COR-L47 (cell line): ENCODE measurements at regions not wholly inside any gene's neighbourhood (a gene's known extent, or its start where the extent isn't known, plus 50 kb on each side); places are given as distances from the start of the nearest gene placed in this dataset.
A peak's percentile ranks its signal among the peaks of the same experiment; 100 is the strongest.

Source experiments
- DNase-seq: peaks from one replicate; lab custom pipeline; 2025; lab: John Stamatoyannopoulos, UW

DNA sequence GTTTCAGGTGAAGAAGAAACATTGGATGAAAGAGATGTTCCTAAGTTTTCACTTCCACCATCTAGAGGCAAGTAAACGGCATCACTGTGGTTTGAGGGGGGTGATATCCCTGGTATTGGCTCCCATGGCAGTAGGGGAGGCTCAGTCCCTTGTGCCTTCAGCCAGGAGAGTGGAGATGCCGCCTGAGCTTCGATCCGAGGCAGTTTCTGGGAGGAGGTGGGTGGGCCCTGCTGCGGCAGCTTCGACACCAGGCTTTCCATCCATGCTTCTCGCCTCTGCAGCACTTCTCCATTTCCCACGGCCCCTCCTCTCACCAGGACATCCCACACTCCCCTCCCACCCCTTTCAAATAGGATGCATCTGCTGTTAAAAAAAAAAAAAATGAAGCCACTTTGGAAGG is 258.3 kb downstream of the GADD45G start:
- DNase-seq, result no peak

GRCh38 chr9:89863837-89864236 is 259.0 kb downstream of the GADD45G start:
- peak; percentile 32 for DNase-seq

GRCh38 chr9:89864257-89864656 is 259.4 kb downstream of the GADD45G start:
- peak; percentile 15 for DNase-seq

DNA sequence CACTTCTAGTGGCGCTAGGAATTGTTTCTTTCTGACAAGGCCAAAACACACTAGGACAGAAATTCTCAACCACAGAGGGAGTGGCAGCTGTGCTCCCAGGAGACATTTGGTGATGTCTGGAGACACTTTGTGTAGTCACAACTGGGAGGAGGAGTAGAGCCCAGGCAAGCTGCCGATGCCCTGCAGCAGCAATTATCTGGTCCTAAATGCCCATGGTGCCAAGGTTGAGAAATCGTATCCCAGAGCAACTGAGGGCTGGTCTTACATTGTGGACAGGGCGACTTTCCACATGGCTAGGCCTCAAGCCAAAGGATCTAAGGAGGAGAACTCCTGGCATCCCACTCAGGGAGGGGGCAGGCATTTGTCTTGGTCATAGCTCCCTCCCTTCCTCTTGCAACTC is 259.9 kb downstream of the GADD45G start:
- no peak for DNase-seq

- DNase-seq, result no peak
Measured at GRCh38 chr9:89865357-89865756, 260.5 kb downstream of the GADD45G start.

DNA sequence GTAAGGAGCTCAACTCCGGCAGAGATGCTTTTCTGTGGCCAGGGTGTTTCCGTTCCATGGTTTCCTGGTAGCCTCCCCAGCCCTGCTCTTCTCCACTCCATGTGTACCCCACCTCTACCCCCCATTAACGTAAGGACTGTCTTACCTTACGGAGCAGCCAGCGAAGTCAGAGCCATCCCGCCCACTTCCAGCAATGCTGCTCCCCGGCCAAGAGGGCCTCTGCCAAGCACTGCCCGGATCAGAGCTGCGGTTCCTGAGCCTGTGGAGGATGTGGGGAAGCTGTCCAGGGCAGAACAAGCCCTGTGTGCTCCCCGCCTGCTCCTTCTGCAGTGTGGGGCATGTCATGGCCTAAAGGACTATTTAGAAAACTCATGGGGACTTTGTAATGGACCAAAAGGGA is 261.2 kb downstream of the GADD45G start:
- no peak for DNase-seq

DNA sequence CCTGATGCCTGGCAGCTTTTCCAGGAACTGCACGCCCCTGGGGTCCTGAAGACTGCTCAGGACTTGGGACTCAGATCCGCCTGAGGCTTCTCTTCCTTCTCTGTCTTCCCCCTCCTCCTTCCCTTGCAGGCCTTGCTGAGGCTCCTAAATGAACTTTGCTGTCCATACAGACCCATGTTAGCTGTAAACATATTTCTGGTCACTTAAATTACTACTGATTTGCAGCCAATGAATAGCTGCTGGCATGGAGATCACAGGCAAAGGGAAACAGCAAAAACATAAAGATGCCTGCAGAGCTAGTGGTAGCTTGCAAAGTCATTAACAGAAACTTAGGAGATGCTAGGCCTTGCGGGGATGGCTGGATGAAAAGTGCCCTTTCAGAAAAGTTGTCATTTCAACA is 261.9 kb downstream of the GADD45G start:
- no peak for DNase-seq

DNA sequence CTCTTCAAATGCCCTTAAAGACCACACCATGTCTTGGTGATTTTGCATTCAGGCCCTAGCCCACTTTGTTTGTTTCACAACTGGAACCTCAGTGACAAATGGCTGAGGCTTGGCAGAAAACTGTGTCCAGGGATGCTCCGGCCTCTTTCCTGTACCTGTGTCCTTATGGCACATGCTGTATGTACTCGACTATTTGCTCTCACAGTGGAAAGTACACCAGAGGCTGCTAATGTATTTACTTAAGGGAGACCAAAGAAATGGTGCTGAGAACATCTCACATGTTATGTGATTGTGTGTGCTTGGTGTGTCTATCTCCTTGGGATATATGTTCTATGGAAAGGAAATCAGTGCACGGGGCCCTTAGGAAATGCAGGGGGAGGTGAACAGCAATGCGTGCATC is 263.3 kb downstream of the GADD45G start:
- DNase-seq, result no peak

- no peak for DNase-seq
Measured at GRCh38 chr9:89869793-89870580, 265.2 kb downstream of the GADD45G start.

GRCh38 chr9:89871871-89872331 is 267.1 kb downstream of the GADD45G start:
- DNase-seq, result no peak

DNA sequence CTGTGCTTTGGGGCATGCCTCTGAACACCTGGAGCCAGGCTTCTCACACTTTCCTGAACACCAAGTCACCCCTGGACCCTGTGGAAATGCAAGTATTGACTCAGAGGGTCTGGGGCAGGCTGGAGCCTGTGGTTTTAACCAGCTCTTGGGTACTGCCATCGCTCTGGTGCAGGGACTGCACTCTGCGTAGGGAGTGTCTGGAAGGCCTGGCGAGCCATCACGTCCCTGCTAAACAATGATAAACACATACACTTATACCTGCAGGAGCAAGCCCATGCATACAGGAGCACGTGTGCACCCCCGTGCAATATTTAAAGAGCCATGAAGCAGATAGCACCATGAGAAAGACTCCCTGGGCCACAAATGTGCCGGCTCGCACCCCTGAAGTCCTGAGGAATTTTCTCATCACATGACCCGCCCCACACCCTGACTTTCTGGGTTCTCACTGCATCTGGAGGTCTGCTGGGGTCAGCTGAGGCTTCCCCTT is 267.7 kb downstream of the GADD45G start:
- DNase-seq, result no peak

DNA sequence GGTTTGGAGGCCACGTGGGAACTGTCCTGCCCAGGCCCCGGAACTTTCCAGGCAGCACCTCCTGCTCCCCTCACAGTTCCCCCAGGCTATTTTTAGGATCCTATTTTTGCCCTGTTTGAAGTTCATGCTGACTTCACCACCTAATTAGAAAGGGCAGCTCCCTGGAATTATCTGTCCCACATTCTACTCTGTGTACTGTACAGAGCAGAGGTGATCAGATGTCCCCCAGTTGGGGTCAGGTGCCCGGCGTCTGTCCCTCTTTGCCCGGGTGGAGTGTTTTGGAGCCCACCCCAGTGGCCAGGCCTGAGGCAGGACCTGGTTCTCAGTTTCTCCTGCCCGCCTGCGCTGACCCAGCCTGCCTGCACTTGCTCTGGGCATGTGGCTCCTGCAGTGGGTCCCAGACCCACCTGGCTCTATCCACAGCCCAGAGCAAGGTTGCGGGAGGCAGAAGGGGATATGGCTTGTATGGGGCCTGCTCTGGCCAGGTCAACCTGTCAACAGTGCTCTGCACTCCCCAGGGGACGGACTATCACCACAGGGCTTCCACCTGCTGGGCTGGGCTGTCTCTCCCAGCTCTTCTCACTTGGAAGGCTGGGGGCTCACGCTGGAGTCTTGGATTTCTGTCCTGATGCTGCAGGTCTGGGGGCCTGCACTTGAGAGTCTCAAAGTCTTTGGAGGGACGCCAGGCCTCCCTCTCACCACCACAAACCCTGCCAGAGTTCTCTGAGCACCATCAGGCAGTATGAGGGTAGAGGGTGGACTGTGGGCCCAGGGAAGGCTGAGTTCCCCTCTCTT is 268.3 kb downstream of the GADD45G start:
- DNase-seq, result no peak

DNA sequence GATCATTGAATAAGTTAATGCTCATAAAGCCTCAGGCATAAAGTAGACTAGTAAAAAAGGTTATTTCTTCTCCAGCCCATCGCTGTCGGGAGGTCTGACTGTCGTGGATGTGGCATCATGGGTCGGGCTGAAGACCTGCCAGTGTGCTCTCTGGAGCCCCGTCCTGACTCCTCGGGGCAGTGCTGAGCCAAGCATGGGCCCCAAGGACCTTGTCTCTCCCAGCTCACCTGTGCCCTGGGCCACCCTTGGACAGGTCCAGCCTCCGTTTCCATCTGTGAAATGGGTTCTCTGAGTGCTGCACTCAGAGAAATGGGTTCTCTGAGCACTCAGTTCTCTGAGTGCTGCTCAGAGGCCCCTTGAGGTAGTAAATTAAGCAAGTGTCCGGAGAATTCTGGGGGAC is 269.0 kb downstream of the GADD45G start:
- no peak for DNase-seq

GRCh38 chr9:89874351-89875321 is 269.8 kb downstream of the GADD45G start:
- peak; percentile 79 for DNase-seq

GRCh38 chr9:89877051-89878002 is 272.5 kb downstream of the GADD45G start:
- DNase-seq, result no peak

DNA sequence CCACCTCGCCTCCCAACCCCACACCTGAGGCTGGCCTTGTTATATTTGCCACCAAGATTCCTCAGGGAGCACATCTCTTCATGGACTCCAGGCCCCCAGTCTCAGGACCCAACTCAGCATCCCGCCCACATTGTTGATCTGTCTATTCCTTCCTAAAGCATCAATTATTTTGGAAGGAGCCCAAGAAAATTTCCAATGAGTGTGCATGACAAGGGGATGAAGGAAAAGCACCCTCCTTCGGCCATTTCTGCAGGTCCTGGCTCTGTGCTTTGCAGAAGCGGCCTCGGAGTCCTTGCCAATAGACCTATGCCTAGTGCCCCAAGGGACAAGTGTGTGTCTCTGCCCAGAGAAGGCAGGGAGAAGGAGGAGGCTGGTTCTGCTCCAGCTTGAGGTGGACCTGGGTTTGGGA is 273.2 kb downstream of the GADD45G start:
- no peak for DNase-seq

GRCh38 chr9:89878687-89879086 is 273.9 kb downstream of the GADD45G start:
- DNase-seq, result peak; percentile 78

GRCh38 chr9:89879276-89879675 is 274.5 kb downstream of the GADD45G start:
- peak; percentile 23 for DNase-seq

GRCh38 chr9:89879701-89880100 is 274.9 kb downstream of the GADD45G start:
- DNase-seq, result no peak

GRCh38 chr9:89880161-89880560 is 275.3 kb downstream of the GADD45G start:
- DNase-seq, result no peak

GRCh38 chr9:89880721-89881120 is 275.9 kb downstream of the GADD45G start:
- no peak for DNase-seq
